ENCODE measurements at regions not wholly inside any gene's neighbourhood (a gene's known extent, or its start where the extent isn't known, plus 50 kb on each side); places are given as distances from the start of the nearest gene placed in this dataset.

DNA sequence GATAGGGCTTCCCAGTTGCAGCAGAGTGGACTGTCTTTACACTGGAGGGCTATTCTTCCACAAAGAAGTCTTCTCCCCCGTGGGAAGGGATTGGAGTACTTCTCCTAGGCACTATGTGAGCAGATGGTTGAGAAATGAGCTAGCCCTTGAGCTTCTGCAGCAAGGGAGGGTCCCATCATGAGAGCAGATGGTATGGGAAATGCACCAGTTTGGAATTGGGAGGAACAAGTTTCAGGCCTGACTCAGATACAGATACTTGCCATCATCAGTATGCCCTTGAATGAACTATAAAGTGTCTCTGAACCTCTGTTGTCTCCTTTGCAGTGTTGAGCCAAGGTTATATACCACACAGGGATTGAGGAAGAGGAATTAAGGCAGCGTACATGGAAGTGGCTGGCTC lies 757.4 kb downstream of the RNF144A start:
- H3K27ac ChIP-seq (ENCODE audit: low read depth, low read length): no peak overlapping the region
- intact Hi-C loops (cut with micrococcal nuclease): loop anchor here (5.0 kb wide), 4 partner anchors 472 to 1088 kb away; no protein-coding TSS in a partner anchor
- no peaks in the 10 kb centered on the region for H3K79me2 ChIP-seq (ENCODE audit: insufficient read depth, low read length)
- BruUV-seq (replicated peaks): no TSS peak
- H3K4me3 ChIP-seq (replicated peaks in 1 of 2; ENCODE audit: low read depth in 1 of 2, low read length in 2 of 2): no peak overlapping the region
- ChIA-PET POLR2A (no interaction called here), RAD21 (ENCODE audit: low non-redundant PET in 1 of 2, low total read pairs in 2 of 2, uncharacterized antibody in 2 of 2, unreplicated experiment in 2 of 2) (no interaction called here), CTCF (no interaction called here)
- ATAC-seq (no peak), DNase-seq (ENCODE audit: low read depth, low spot score) (no peak)
- no peaks in the 10 kb centered on the region for H3K9me2 ChIP-seq (ENCODE audit: insufficient read depth)
- H3K4me1 ChIP-seq (ENCODE audit: control insufficient read depth in 1 of 2, insufficient read depth in 2 of 2, low read length in 2 of 2): no peaks in the 10 kb centered on the region
- no peaks in the 10 kb centered on the region for H3K36me3 ChIP-seq (ENCODE audit: control insufficient read depth in 1 of 2, insufficient read depth in 2 of 2, low read length in 2 of 2)
- no peak overlapping the region for H3K9ac ChIP-seq (ENCODE audit: low read length)
- H2AFZ ChIP-seq (ENCODE audit: low read depth, low read length, poor library complexity, severe bottlenecking): no peak overlapping the region
- H4K20me1 ChIP-seq (ENCODE audit: insufficient read depth): no peaks in the 10 kb centered on the region
- TF ChIP-seq RAD21 (IDR thresholded peaks at IDR 0.05; ENCODE audit: low read depth): no peak
- peaks cover 3% of the 10 kb centered on the region; the same call in 1 of the 2 replicates for H3K27me3 ChIP-seq (ENCODE audit: insufficient read depth, low read length)
- H3K9me3 ChIP-seq (ENCODE audit: control insufficient read depth in 1 of 2, insufficient read depth in 1 of 2, low read depth in 1 of 2, low read length in 2 of 2): no peaks in the 10 kb centered on the region
- H3K4me2 ChIP-seq (ENCODE audit: low read length): no peak overlapping the region

DNA sequence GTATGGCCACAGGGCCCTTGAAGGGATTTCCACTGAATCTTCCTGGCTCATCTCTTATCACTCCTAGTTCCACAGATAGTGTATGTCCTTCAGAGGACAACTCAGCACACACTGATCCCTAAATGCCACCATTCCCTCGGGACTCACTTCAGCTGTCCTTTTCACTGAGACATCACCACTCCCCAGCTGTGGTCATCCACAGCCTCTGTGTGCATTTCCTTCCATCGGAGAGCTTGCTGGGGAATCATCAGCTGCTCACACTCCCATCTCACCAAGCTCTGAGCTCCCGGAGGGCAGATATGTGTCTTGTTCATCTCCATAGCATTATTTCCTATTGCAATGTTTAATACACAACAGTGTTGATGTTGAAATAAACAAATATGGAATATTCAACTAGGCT lies 759.5 kb downstream of the RNF144A start:
- H3K79me2 ChIP-seq (ENCODE audit: insufficient read depth, low read length): no peaks in the 10 kb centered on the region
- no peak overlapping the region for H3K9ac ChIP-seq (ENCODE audit: low read length)
- peaks cover 3% of the 10 kb centered on the region for H3K27me3 ChIP-seq (ENCODE audit: insufficient read depth, low read length)
- CTCF ChIA-PET: no interaction called here
- no peak overlapping the region for H3K4me2 ChIP-seq (ENCODE audit: low read length)
- BruUV-seq (replicated peaks): no TSS peak
- intact Hi-C loops (cut with micrococcal nuclease): loop anchor here (5.0 kb wide), 1 partner anchor 1011 kb away; no protein-coding TSS in a partner anchor
- H3K27ac ChIP-seq (ENCODE audit: low read depth, low read length): no peak overlapping the region
- RAD21 ChIA-PET (ENCODE audit: low non-redundant PET in 1 of 2, low total read pairs in 2 of 2, uncharacterized antibody in 2 of 2, unreplicated experiment in 2 of 2): no interaction called here
- no peak for ATAC-seq
- no peaks in the 10 kb centered on the region for H3K4me1 ChIP-seq (ENCODE audit: control insufficient read depth in 1 of 2, insufficient read depth in 2 of 2, low read length in 2 of 2)
- DNase-seq (ENCODE audit: low read depth, low spot score): no peak
- no peaks in the 10 kb centered on the region for H3K9me3 ChIP-seq (ENCODE audit: control insufficient read depth in 1 of 2, insufficient read depth in 1 of 2, low read depth in 1 of 2, low read length in 2 of 2)
- no peaks in the 10 kb centered on the region for H3K9me2 ChIP-seq (ENCODE audit: insufficient read depth)
- H4K20me1 ChIP-seq (ENCODE audit: insufficient read depth): no peaks in the 10 kb centered on the region
- POLR2A ChIA-PET: no interaction called here
- H3K4me3 ChIP-seq (replicated peaks in 1 of 2; ENCODE audit: low read depth in 1 of 2, low read length in 2 of 2): no peak overlapping the region
- no peak for TF ChIP-seq CBX3 (IDR thresholded peaks at IDR 0.05; ENCODE audit: low read depth)
- no peak for TF ChIP-seq CEBPB (IDR thresholded peaks at IDR 0.05; ENCODE audit: low read depth)
- TF ChIP-seq, protein P1, sequence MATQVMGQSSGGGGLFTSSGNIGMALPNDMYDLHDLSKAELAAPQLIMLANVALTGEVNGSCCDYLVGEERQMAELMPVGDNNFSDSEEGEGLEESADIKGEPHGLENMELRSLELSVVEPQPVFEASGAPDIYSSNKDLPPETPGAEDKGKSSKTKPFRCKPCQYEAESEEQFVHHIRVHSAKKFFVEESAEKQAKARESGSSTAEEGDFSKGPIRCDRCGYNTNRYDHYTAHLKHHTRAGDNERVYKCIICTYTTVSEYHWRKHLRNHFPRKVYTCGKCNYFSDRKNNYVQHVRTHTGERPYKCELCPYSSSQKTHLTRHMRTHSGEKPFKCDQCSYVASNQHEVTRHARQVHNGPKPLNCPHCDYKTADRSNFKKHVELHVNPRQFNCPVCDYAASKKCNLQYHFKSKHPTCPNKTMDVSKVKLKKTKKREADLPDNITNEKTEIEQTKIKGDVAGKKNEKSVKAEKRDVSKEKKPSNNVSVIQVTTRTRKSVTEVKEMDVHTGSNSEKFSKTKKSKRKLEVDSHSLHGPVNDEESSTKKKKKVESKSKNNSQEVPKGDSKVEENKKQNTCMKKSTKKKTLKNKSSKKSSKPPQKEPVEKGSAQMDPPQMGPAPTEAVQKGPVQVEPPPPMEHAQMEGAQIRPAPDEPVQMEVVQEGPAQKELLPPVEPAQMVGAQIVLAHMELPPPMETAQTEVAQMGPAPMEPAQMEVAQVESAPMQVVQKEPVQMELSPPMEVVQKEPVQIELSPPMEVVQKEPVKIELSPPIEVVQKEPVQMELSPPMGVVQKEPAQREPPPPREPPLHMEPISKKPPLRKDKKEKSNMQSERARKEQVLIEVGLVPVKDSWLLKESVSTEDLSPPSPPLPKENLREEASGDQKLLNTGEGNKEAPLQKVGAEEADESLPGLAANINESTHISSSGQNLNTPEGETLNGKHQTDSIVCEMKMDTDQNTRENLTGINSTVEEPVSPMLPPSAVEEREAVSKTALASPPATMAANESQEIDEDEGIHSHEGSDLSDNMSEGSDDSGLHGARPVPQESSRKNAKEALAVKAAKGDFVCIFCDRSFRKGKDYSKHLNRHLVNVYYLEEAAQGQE (IDR thresholded peaks at IDR 0.05; ENCODE audit: low read depth): no peak
- TF ChIP-seq TCF7L2 (IDR thresholded peaks at IDR 0.05; ENCODE audit: borderline replicate concordance, extremely low read depth, insufficient read depth, insufficient read length): no peak
- TF ChIP-seq SIN3A (IDR thresholded peaks at IDR 0.05; ENCODE audit: low read depth): no peak
- no peak for TF ChIP-seq YY1 (IDR thresholded peaks at IDR 0.05; ENCODE audit: extremely low read depth, insufficient replicate concordance, low read depth, low read length)
- TF ChIP-seq, protein P2, sequence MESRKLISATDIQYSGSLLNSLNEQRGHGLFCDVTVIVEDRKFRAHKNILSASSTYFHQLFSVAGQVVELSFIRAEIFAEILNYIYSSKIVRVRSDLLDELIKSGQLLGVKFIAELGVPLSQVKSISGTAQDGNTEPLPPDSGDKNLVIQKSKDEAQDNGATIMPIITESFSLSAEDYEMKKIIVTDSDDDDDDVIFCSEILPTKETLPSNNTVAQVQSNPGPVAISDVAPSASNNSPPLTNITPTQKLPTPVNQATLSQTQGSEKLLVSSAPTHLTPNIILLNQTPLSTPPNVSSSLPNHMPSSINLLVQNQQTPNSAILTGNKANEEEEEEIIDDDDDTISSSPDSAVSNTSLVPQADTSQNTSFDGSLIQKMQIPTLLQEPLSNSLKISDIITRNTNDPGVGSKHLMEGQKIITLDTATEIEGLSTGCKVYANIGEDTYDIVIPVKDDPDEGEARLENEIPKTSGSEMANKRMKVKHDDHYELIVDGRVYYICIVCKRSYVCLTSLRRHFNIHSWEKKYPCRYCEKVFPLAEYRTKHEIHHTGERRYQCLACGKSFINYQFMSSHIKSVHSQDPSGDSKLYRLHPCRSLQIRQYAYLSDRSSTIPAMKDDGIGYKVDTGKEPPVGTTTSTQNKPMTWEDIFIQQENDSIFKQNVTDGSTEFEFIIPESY (IDR thresholded peaks at IDR 0.05; ENCODE audit: extremely low read depth, insufficient replicate concordance, low read length): no peak
- TF ChIP-seq JUND (IDR thresholded peaks at IDR 0.05): no peak
- TF ChIP-seq POLR2A (IDR thresholded peaks at IDR 0.05; ENCODE audit: borderline replicate concordance, extremely low read depth, insufficient read depth, insufficient read length): no peak
- no peak overlapping the region for H2AFZ ChIP-seq (ENCODE audit: low read depth, low read length, poor library complexity, severe bottlenecking)
- H3K36me3 ChIP-seq (ENCODE audit: control insufficient read depth in 1 of 2, insufficient read depth in 2 of 2, low read length in 2 of 2): no peaks in the 10 kb centered on the region
